ENCODE measurements at regions not wholly inside any gene's neighbourhood (a gene's known extent, or its start where the extent isn't known, plus 50 kb on each side); places are given as distances from the start of the nearest gene placed in this dataset.

DNA sequence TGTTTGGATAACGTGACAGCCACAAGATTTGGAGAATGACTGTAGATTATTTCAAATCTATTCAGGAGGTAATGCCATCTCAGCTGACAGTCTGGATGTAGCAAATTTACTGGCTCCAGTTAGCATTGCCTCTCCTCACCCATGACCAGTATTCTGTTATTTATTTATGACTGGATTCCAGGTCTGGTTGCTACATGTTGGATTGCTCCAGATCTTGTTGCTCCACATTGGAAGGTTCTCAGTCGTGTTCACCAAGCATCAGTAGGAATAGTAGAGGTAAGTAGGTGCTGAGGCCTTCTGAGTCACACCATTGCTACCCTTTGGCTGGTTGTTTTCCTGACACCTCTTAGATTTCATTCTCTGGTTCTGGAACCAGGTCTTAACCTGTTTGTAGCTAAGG is 69.5 kb upstream of the ELOVL5 start:
- TF ChIP-seq, protein P1, sequence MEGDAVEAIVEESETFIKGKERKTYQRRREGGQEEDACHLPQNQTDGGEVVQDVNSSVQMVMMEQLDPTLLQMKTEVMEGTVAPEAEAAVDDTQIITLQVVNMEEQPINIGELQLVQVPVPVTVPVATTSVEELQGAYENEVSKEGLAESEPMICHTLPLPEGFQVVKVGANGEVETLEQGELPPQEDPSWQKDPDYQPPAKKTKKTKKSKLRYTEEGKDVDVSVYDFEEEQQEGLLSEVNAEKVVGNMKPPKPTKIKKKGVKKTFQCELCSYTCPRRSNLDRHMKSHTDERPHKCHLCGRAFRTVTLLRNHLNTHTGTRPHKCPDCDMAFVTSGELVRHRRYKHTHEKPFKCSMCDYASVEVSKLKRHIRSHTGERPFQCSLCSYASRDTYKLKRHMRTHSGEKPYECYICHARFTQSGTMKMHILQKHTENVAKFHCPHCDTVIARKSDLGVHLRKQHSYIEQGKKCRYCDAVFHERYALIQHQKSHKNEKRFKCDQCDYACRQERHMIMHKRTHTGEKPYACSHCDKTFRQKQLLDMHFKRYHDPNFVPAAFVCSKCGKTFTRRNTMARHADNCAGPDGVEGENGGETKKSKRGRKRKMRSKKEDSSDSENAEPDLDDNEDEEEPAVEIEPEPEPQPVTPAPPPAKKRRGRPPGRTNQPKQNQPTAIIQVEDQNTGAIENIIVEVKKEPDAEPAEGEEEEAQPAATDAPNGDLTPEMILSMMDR (conservative IDR thresholded peaks at IDR 0.05; ENCODE audit: low read depth, low read length) = no peak
- DNase-seq (ENCODE audit: low read depth) = no peak
- no peak overlapping the region for H3K4me3 ChIP-seq (ENCODE audit: low read depth, low read length)

DNA sequence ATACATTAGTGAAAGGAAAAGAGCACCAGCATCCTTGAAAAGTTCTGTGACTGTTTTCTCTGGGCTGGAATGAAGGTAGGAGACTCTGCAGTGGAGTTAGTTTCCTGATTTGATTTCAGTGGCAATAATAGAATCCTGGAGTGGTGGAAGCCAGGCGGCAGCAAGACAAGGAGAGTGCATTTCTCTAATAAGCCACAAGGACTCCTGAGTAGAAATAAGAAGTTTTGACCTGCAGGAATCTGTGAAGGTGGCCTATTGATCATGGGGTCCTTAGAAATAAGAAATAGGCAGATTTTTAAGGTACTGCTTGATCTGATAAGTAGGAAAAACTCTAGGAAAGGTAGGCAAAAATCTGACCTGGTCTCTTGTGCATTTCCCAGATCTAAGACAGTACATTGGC is 68.4 kb upstream of the ELOVL5 start:
- TF ChIP-seq, protein P1 (conservative IDR thresholded peaks at IDR 0.05; ENCODE audit: low read depth, low read length) = peak; percentile 28
- no peak for DNase-seq (ENCODE audit: low read depth)
- H3K4me3 ChIP-seq (ENCODE audit: low read depth, low read length) = no peak overlapping the region

DNA sequence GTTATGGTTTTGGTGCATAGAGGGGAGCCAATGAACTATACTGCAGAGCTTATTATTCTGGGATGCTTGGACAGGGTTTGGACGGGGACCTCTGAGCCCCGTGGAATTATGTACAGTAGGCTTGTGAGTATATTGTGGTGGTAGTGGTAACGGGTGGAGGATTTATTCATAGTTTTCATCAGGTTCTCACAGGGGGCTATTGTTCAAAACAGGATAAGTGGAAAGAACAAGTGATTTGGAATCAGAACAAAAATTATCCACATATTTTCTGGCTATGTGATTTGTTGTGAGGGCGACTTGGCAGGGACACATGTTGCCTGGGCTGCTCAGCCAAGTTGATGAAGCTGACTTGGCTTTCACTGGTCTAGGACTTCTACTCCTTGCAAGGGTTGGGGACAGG is 64.6 kb upstream of the ELOVL5 start:
- DNase-seq (ENCODE audit: low read depth) = no peak
- TF ChIP-seq, protein P1 (conservative IDR thresholded peaks at IDR 0.05; ENCODE audit: low read depth, low read length) = no peak
- no peak overlapping the region for H3K4me3 ChIP-seq (ENCODE audit: low read depth, low read length)

DNA sequence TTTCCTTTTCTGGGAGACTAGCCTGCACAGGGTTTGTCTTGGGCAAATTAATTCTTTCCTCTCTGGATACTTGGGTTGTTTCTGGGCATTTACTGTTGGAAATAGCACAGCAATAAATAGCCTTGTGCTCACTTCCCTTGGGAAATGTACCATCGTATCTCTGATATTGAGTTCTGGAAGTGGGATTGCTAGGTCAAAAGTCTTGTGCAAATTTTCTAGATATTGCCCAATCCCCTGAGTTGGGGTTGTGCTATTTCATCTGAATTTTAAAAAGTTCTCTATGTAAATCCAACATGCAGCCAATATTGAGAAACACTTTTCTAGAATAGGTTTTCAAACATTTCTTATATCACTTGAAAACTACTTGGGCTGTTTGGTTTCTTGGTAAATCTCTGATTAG is 64.0 kb upstream of the ELOVL5 start:
- H3K4me3 ChIP-seq (ENCODE audit: low read depth, low read length) = no peak overlapping the region
- no peak for DNase-seq (ENCODE audit: low read depth)
- TF ChIP-seq, protein P1 (conservative IDR thresholded peaks at IDR 0.05; ENCODE audit: low read depth, low read length) = no peak

DNA sequence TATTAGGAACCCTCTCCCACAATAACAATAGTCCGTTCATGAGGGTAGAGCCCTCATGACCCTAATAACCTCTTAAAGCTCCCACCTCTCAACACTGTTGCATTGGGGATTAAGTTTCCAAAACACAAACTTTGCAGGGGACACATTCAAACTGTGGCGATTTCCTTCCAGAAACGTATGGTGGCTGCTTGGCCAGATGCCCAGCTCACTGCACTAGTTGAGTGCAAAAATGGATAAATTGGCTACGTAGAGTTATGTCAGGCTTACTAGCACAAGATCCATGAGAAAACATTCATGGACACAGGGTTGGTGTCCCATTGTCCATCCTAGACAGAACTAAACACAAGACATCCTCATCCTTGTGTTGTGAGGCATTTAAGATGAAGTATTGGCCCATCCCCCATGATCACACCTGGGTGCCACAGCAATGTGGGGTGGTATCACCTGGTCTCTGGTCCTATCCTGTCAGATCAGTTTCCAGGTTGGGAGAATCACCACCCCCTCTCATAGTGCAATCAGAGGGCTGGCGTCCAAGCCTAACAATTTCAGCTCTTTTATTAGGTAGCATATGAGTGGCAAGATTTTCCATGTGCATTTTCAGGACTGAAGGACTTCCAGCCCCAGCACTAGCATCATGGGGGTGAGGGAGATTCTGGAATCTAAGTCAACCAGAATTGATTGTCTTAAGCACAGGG is 63.4 kb upstream of the ELOVL5 start:
- TF ChIP-seq, protein P1 (conservative IDR thresholded peaks at IDR 0.05; ENCODE audit: low read depth, low read length) = no peak

DNA sequence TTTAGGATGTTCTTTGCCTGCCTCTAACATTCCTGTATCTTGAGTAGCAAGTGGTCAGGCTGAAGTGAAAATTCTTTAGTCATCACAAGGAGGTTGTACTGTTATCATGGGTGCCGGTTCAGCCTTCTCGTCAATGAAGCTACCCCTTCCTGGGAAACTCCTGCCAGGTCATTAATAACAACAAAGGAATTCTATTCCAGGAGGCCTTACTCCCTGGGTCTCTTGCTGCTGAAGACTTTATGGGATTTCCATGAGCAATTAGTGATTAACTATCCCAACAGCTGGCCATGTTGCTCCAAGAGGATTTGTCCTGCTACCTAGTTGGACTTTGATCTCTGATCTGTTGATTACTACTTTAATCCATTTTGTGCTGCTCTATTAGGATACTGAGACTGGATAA is 62.7 kb upstream of the ELOVL5 start:
- peak; percentile 37 for DNase-seq (ENCODE audit: low read depth)
- TF ChIP-seq, protein P1 (conservative IDR thresholded peaks at IDR 0.05; ENCODE audit: low read depth, low read length) = no peak
- H3K4me3 ChIP-seq (ENCODE audit: low read depth, low read length) = no peak overlapping the region

More for the DNA sequence above, 63.4 kb upstream of the ELOVL5 start:
- DNase-seq (ENCODE audit: low read depth) = no peak
- H3K4me3 ChIP-seq (ENCODE audit: low read depth, low read length) = no peak overlapping the region
